DOHH2 (cell line): ENCODE measurements at regions not wholly inside any gene's neighbourhood (a gene's known extent, or its start where the extent isn't known, plus 50 kb on each side); places are given as distances from the start of the nearest gene placed in this dataset.
A peak's percentile ranks its signal among the peaks of the same experiment; 100 is the strongest.

Source experiments
- H3F3A ChIP-seq: fragments of 200-600 bp; sonication (generic), shearing (Covaris generic); 2 replicates; pipeline ENCODE4 v1.6.0; 2016; ENCODE audit warnings: antibody characterized with exemption, mild to moderate bottlenecking; ENCODE audit not compliant: control insufficient read depth, insufficient read depth
- H3K27ac ChIP-seq: fragments of 200-600 bp; sonication (generic); 2 replicates; pipeline ENCODE4 v1.5.1; 2014; ENCODE audit warnings: low read depth, mild to moderate bottlenecking, low read length, moderate library complexity
- H3K27me3 ChIP-seq: fragments of 200-600 bp; sonication (generic); 2 replicates; pipeline ENCODE4 v1.6.1; 2014; ENCODE audit warnings: mild to moderate bottlenecking, low read length, mixed read lengths; ENCODE audit not compliant: control insufficient read depth
- H3K36me3 ChIP-seq: fragments of 200-600 bp; sonication (generic); 2 replicates; pipeline ENCODE4 v1.6.1; 2014; ENCODE audit warnings: mild to moderate bottlenecking, low read length, moderate library complexity, mixed read lengths; ENCODE audit not compliant: control insufficient read depth
- H3K4me1 ChIP-seq: fragments of 200-600 bp; sonication (generic); 2 replicates; pipeline ENCODE4 v1.6.1; 2014; ENCODE audit warnings: mild to moderate bottlenecking, low read length, mixed read lengths; ENCODE audit not compliant: control insufficient read depth
- H3K4me2 ChIP-seq: fragments of 200-600 bp; sonication (generic); 2 replicates; pipeline ENCODE4 v1.6.0; 2014; ENCODE audit warnings: mild to moderate bottlenecking, low read length, moderate library complexity
- H3K4me3 ChIP-seq: fragments of 200-600 bp; sonication (generic); 2 replicates; pipeline ENCODE4 v1.5.1; 2014; ENCODE audit warnings: mild to moderate bottlenecking, low read length, mixed read lengths
- H3K79me2 ChIP-seq: fragments of 200-600 bp; sonication (generic); 2 replicates; pipeline ENCODE4 v1.6.1; 2014; ENCODE audit warnings: mild to moderate bottlenecking, low read length, mixed read lengths; ENCODE audit not compliant: control insufficient read depth
- H3K9me2 ChIP-seq: fragments of 200-600 bp; sonication (generic); replicated peaks from 2 replicates; pipeline ENCODE4 v1.6.1; 2014; ENCODE audit warnings: mild to moderate bottlenecking, low read length, mixed read lengths; ENCODE audit not compliant: control insufficient read depth
- H3K9me3 ChIP-seq: fragments of 200-600 bp; sonication (generic); 2 replicates; pipeline ENCODE4 v1.6.1; 2014; ENCODE audit warnings: antibody characterized with exemption, low read length, mixed read lengths; ENCODE audit not compliant: control insufficient read depth, insufficient read depth
- H4K20me1 ChIP-seq: fragments of 200-600 bp; sonication (generic); 2 replicates; pipeline ENCODE4 v1.6.0; 2014; ENCODE audit warnings: low read depth, mild to moderate bottlenecking, antibody characterized with exemption, low read length, moderate library complexity; ENCODE audit not compliant: control insufficient read depth, insufficient read depth
- CTCF ChIP-seq: fragments of 200-600 bp; sonication (generic); IDR thresholded peaks from one replicate; pipeline ENCODE4 v1.5.1; 2014; ENCODE audit warnings: antibody characterized with exemption, mild to moderate bottlenecking, low read depth, low read length; ENCODE audit not compliant: poor library complexity, severe bottlenecking
- EZH2phosphoT487 ChIP-seq: fragments of 200-600 bp; sonication (generic); IDR thresholded peaks from 2 replicates; pipeline ENCODE4 v1.6.1; 2017; ENCODE audit warnings: borderline replicate concordance, mild to moderate bottlenecking, antibody characterized with exemption, low read length, moderate library complexity, mixed read lengths

- TF ChIP-seq EZH2phosphoT487 (no peak), CTCF (no peak)
- Histone ChIP-seq H3F3A (no peaks in the 10 kb centered on the region), H3K9me3 (no peaks in the 10 kb centered on the region), H3K4me3 (no peak overlapping the region), H3K4me1 (peaks cover 13% of the 10 kb centered on the region), H3K79me2 (no peaks in the 10 kb centered on the region), H3K36me3 (no peaks in the 10 kb centered on the region), H3K4me2 (no peak overlapping the region), H3K27me3 (0 out of 2 replicates have a peak, but pooled peaks cover 2% of the 10 kb centered on the region), H4K20me1 (no peaks in the 10 kb centered on the region), H3K27ac (no peak overlapping the region), H3K9me2 (no peaks in the 10 kb centered on the region)
Observed at GRCh38 chr15:66945286-66945685, 120.1 kb upstream of the SMAD3 start.

GRCh38 chr15:66945842-66946241 is 119.6 kb upstream of the SMAD3 start:
- no peak for TF ChIP-seq CTCF
- no peak for TF ChIP-seq EZH2phosphoT487
- Histone ChIP-seq H3K9me2 (no peaks in the 10 kb centered on the region), H3K36me3 (no peaks in the 10 kb centered on the region), H3K27ac (no peak overlapping the region), H3K4me1 (peaks cover 19% of the 10 kb centered on the region), H3K79me2 (no peaks in the 10 kb centered on the region), H3K4me3 (no peak overlapping the region), H4K20me1 (no peaks in the 10 kb centered on the region), H3F3A (no peaks in the 10 kb centered on the region), H3K4me2 (no peak overlapping the region), H3K27me3 (0 out of 2 replicates have a peak, but pooled peaks cover 2% of the 10 kb centered on the region), H3K9me3 (no peaks in the 10 kb centered on the region)

DNA sequence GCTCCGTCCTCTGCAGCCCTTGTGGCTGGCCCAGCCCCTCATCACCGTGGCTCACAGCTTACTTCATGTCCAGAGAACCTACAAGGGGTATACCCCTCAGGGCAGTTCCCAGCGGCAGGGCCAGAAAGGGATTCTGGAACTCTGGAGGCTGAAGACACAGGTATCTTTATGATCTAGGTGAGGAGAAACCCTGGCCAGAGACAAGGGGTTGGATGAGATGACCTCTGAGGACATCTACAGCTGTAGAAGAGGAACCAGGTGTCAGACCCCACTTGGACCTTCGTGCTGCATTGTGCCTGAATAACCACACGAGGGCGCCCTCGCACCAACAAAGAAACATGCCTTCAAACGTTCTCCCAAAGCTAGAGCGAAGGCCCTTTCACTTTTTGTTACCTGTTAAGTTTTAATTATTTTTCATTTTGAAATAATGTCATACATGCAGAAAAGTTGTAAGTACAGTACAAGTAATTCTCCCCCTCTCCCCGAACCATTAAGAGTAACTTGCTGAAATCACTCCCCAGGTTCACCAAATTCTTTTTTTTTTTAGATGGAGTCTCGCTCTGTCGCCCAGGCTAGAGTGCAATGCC is 118.7 kb upstream of the SMAD3 start:
- H3K36me3 ChIP-seq = no peaks in the 10 kb centered on the region
- H3F3A ChIP-seq = no peaks in the 10 kb centered on the region
- H3K4me3 ChIP-seq = no peak overlapping the region
- no peak overlapping the region for H3K27ac ChIP-seq
- H3K27me3 ChIP-seq = 0 out of 2 replicates have a peak, but pooled peaks cover 2% of the 10 kb centered on the region
- no peaks in the 10 kb centered on the region for H3K9me3 ChIP-seq
- H3K79me2 ChIP-seq = no peaks in the 10 kb centered on the region
- peaks cover 27% of the 10 kb centered on the region for H3K4me1 ChIP-seq
- no peak overlapping the region for H3K4me2 ChIP-seq
- no peaks in the 10 kb centered on the region for H3K9me2 ChIP-seq
- TF ChIP-seq CTCF (peak; percentile 93), EZH2phosphoT487 (no peak)
- H4K20me1 ChIP-seq = no peaks in the 10 kb centered on the region
